COLO668 (cell line): ENCODE measurements at regions not wholly inside any gene's neighbourhood (a gene's known extent, or its start where the extent isn't known, plus 50 kb on each side); places are given as distances from the start of the nearest gene placed in this dataset.
"Not testable (repeated sequence)": the region's sequence is repeated elsewhere in the genome, so short reads cannot be mapped to it uniquely, and the experiment has no call there.

Experiments used
- DNase-seq: peaks from one replicate; lab custom pipeline; 2025; ENCODE audit not compliant: unreplicated experiment; lab: John Stamatoyannopoulos, UW

DNA sequence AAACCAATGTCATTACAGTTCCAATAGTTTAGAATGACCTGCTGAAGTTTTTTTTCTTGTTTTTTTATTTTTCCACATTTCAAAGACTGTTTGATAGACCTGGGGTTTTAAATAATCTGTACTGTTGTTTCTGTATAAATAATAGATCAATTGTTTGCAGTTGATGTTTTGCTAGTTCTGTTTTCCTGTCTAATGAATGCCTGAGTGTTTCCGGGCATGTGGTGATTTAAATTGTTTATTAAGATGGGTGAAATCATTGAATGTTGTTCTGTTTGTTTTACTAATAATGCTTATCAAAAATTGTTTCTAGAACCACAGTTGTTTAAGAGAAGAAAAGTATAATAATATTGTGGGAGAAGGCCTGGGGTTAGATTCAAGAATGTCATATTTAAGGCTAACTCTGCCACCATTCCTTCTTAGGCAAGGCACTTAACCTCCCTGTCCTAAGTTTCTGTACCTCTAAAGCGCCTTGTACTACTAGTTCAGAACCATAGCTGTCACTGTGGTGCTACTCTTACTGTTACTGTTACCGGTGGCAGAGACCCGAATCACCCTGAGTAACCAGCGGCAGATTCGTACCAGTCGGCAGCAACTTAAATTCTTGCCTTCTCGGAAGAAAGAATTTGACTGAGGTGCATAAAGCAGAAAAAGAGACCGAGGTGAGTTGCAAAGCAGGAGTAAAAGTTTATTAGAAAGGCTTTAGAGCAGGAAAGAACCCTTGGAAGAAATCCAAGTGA is 1014.1 kb downstream of the REEP3 start:
- DNase-seq: no peak

DNA sequence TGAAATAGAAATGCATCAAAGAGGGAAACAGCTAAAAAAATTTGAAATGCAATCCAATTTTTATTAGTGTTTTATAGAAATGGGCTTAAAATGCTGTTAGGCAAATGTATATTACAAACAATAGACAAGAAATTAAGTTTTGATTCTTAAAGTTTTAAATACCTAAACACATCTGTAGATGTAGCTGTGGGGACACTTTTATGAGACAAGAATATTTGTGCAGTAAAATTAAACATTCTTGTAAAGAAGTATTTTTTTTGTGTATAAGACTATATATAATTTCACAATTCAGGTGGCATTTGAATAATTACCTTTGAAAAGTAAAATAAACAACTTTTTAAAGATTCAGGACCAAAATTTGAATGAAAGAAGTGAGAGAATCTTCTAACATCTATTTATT is 1015.9 kb downstream of the REEP3 start:
- no peak for DNase-seq

DNA sequence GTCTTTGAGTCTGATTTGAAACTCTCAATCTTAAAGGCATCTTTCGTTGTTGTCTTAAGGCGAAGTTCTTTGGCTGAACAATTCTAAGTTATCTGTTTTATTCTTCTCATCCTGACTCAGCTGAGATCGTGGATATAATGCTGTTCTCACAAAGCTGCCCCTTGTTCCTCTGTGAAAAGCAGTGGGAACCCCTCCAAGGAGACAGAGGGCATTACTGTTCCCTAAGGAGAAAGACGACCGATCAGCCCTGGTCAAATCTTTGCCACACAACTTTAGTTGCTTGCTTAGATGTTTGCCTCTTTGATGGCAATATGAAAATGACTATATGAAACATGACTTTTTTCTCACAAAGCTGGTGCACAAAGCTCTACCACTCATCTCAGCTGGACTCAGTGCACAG is 1016.7 kb downstream of the REEP3 start:
- DNase-seq: no peak

DNA sequence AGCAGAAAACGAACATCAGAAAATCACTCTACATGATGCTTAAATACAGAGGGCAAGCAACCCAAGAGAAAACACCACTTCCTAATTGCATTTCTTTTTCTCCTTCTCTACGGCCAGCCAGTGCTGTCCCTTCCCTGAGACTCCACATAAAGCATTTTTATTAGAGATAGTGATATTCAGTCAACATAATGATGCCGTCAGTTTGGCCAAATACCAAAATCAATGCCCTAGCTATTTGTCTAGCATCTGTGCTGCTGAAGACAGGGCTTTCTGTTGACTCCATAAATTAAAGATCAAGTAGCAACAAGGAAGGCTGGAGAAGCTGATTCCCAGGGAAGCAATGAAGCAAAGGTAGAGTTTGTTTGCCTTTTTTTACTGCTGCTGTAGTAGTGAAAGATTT is 1024.9 kb downstream of the REEP3 start:
- DNase-seq: no peak

DNA sequence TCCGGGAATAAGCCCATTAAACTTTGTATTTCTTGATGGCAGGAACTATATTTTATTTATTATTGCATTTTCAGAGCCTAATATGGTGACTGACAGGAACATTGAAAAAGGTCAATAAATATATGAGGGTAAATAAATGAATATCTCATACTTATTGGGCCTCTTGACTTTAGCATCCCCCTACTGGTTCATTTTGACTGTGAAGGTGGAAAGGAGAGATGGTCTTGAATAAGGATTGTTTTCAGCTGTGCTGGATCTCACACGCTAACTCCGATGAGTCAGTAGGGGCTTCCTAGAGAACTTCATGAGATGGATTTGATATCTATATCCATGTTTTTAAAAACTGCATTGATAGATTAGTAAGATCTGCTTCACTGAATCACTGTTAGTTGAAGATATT is 1026.0 kb downstream of the REEP3 start:
- no peak for DNase-seq

DNA sequence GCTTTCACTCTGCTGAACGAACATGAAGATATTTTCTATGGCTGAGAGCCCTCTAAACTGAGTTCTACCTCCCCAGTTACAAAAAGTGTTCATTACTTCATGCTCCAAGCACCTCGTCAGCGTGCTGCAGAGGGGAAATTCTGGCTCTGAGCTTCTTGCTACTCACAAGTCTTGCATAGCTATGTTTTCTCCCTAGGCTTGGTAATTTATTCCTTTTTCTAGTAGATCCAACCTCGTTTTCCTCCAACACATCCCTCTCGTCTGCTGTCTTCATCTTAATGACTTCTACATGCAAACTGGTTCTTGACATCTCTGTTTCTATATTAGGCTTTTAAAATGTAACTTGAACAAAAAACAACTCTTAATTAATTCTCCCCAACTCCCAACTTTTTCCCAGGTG is 1034.5 kb downstream of the REEP3 start:
- no peak for DNase-seq

DNA sequence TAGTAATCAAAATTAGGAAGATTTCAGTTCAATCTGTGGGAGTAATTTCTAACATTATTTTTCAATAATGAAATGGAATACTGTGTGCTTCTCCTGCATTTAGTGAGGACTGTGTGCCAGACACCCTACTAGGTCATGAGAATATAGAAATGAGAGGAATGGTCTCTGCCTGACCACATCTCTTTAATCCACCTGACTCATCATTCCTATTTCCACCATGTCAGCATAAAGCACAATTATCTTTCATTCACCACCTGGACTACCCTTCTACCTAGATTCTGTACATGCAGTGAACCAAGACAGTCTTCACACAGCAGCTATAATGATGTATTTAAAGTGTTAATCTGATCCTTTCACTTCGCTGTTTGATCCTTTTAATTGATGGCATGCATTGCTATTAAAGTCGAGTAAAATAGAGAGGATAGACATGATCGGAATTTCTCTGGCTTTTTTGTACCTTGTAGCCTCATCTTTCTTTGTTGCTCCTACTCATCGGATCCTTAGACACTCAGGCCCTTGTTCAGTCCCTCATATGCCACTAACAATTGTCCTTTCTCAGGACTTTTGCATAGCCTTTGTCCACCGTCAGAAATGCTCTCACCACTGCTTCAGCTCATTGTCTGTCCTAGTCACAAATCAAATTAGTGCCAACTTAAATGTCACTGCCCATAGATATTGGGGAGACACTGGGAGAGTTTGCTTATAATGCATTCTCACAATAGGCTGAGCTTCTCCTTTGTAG is 1037.1 kb downstream of the REEP3 start:
- DNase-seq: no peak

DNA sequence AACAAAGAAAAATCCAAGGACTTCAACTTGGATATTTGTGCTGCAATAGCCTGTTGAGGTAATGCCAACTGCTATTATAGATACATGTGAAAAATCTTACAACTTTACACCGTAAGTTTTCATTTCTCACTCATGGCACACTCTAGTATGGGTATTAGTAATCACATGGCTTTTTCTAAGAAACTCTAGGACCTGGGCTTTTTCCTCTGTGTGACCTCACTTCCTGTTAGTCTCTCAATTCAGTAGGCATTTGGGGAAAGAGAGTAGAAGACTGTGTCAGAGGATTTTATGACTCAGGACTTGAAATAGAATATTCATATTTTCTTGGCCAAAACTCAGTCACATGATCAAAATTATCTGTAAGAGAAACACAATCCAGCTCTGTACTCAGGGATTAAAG is 1049.9 kb downstream of the REEP3 start:
- DNase-seq: no peak

DNA sequence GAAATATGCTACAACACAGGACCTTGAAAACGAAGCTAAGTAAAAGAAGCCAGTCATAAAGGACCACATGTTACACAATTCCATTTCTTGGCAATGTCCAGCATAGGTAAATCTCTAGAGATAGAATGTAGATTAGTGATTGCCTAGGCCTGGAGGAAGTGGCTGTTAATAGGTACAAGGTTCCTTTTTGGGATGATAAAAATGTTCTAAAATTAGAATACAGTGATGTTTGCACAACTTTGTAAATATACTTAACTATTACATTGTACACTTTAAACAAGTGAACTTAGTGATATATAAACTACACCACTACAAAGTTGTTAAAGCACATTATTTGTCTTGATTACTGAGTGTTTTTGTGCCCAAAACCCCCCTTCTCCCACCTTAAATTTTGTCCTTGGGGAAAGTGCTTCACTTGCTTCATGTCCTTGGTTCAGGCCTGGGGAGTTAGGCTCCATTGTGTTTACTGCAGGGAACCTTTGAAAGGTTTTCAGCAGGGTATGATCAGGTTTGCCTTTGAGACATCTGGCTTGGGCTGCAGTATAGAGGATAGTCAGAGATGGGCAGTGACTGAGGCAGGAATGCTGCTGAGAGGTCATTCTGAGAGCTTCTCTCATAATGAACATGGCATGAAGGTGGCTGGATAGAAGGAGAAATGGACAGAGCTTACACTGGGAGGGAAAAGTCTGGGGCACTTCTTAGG is 1052.6 kb downstream of the REEP3 start:
- no peak for DNase-seq

DNA sequence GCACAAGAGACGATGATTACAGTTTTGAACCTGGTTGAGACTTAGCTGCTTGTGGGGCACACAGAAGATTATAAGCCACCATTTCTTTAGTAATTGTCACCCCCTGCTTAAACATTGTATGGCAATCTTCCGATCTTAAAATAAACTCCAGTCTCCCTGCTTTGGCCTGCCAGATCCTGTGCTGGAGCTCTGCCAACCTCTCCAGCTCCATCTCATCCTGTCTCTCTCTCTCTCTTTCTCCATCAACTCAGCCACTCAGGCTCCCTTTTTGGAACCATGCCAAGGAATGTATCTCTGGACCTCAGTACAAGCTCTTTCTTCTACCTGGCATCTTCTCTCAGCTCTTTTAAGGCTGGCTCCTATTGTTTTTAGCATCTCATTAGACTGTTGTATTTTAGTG is 1053.2 kb downstream of the REEP3 start:
- no peak for DNase-seq

DNA sequence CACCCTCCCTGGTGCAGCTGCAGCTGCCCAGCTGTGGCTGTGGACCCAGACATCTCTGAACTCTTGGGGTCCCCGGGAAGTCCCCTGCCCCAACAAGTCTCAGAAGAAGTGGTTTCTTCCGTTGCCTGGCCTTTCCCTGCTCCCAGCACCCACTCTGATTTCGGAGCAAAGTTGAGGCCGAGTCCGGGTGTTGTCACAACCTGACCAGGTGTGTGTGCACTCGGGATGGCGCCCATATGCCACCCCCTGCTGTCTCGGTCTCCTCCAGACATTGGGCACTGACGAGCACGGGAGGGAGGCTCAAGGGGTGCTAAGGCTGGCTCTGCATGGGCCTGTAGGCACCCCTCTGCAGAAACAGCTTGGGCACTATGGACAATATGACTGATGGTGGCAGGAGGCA is 1055.3 kb downstream of the REEP3 start:
- no peak for DNase-seq

DNA sequence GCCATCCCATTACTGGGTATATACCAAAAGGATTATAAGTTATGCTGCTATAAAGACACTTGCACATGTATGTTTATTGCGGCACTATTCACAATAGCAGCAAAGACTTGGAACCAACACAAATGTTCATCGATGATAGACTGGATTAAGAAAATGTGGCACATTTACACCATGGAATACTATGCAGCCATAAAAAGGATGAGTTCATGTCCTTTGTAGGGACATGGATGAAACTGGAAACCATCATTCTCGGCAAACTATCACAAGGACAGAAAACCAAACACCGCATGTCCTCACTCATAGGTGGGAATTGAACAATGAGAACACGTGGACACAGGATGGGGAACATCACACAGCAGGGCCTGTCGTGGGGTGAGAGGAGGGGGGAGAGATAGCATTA is 1057.6 kb downstream of the REEP3 start:
- DNase-seq: not testable (repeated sequence)

DNA sequence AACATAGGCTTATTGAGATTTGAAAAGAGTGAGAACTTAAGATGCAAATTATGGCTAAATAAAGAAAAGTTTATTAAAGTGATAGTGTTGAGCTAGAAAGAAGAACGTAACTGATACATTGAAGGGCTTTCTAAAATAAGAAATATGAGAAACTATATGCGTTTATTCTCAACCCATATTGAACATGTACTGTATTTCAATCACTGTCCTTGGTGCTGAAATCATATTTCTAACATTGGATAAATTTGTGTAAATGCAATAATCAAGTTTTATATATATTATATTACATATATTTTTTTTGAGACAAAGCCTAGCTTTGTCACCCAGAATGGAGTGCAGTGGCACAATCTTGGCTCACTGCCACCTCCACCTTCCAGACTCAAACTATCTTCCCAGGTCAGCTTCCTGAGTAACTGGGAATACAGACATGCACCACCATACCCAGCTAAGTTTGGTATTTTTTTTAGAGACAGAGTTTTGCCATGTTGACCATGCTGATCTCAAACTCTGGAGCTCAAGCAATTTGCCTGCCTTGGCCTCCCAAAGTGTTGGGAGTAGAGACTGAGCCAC is 1065.8 kb downstream of the REEP3 start:
- no peak for DNase-seq

DNA sequence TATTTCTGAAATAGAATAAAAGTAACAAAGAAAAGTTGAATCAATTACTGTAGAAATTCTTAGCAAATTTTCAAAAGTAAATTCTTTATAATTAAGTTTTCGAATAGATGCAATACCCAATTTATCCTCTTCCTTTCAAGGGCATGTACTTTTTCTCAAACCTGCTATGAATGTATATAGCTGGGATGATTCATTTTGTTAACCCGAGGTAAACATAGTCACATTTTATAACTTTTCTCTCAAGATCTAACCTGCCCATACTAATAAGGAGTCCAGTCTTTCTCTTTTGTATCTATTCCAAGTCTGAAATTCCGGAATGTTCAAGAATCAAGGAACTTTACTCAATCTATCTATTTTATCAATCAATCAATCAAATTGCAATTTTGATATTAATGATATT is 1072.9 kb downstream of the REEP3 start:
- no peak for DNase-seq

DNA sequence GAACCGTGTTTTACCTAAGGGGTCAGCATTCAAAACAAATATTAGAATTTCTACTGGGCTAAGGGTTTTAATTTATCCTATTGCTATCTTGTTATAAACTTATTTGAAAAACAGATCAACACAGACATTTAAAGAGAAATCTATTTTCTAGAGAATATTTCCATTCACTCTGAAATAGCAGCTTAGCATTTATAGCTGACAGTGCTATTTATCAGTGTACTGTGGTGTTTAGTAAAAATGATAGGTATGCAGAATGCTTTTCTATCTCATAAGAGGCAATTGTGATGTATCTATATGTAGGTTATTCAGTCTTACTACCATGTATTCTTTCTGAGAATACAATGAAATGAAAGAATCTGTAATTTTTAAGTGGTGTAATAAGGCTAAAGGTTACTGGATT is 1077.4 kb downstream of the REEP3 start:
- DNase-seq: no peak

DNA sequence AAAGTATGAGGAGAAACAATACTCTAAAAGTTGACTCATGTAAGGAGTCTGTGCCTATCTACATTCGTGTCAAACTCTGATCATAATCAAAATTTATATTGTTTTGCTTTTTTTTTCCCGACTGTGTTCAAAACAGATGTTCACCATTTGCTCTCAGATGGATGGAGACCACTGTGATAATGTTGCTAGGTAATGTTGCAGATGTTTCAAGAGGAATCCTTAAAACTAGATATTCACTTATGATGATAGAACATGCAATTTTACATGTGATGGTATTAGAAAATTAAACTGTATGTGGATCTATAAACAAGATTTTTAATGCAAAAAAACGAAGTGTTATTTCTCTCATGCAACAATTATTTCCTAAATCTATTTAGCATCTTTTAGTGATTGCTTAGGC is 1080.1 kb downstream of the REEP3 start:
- DNase-seq: no peak

DNA sequence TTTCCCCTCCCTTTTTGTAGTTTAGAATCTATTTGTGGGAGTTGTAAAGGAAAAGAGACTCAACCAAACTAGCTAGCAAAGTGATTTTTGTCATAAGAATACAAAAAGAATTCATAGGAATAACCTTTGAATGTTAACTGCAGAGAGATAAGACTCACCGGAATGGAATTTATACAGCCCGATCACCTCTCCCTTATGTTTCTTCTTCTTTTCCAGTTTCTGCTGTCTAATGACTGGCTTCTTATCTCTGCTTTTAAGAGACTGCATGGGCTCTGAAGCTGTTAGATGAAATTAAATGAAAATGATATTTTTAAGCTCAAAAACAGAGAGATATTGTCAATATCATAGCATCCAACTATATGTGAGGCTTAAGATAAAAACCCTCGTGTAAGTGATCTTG is 1095.9 kb downstream of the REEP3 start:
- no peak for DNase-seq

DNA sequence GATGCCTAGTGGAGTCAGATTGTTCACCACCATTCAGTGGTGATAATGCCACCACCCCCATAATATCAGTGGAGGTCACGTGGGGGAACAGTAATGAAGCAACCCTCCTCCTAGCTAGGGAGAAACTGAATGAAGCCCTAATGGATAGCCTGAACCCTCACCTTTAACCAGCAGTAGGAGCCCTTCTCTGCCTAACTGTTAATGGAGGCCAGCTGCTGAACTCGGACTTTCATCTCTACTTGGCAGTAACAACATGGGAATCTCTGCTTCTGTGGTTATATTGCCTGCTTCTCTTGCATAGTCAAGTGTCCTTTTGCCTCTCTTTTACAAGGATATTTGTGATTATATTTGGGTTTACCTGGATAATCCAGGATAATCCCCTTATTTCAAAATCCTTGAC is 1097.9 kb downstream of the REEP3 start:
- DNase-seq: no peak

DNA sequence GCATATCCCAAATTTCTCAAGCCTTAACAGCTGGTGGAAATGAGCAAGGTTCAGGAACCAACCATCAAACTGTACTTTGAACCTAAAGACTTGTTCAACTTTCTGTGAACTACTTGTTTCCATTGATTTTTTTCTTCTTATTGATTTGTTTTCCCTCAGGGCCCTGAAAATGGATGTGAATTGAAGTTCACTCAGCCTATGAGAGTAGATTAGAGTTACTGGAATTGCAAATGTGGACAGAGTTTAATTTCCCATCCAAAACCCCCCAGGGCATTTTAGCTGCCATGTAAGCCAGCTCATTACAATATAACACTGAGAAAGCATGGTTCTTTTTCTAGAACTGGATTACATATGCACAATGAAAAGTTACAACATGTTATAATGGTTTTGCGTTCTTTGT is 1105.7 kb downstream of the REEP3 start:
- DNase-seq: no peak

DNA sequence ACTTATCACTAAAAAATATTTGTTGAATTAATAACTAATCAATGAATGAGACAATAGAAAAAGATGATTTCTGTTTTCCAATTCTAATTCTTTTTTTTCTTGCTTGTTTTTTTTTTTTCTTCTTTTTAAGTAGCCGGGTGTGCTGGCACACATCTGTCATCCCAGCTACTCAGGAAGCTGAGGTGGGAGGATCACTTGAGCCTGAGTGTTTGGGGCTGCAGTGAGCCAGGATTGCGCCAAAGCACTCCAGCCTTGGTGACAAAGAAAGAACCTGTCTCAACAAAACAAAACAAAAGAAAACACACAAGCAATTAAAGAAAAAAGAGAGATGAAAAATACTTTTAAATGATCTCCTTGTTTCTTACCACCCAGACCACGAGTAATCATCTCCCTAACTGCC is 1109.3 kb downstream of the REEP3 start:
- no peak for DNase-seq

DNA sequence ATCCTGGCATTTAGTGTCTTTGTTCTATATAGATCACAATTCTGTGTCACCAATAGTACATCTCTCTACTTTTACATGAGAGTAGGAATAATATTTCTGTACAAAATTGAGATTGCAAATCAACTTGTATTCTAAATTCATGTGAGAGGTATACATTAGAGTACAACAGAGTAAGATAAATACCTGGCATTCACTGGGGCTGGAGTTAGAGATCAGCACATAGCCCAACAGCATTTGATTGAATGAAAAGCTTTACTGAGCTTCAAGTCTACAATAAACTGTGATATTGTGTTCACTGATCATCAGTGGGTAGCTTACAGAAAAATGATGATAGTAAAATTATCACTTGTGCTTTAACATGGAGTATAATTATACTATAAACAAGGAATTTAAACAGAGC is 1114.7 kb downstream of the REEP3 start:
- DNase-seq: no peak

DNA sequence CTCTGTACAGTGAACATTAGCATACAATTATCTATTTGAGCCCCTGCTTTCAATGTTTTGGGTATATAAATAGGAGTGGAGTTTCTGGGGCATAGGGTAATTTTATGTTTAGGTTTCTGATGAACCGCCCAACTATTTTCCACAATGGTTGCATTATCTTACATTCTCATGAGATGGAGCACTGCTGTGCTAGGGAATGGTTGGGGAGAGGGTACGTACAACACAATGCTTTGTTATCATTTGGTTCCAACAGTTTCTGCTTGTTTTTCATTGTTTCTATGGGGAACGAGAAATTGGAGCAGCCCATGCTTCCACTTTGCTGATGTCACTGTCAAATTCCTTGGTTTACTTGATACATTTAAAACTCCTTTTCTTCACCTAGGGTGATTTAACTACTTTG is 1115.3 kb downstream of the REEP3 start:
- no peak for DNase-seq
